ENCODE measurements at regions not wholly inside any gene's neighbourhood (a gene's known extent, or its start where the extent isn't known, plus 50 kb on each side); places are given as distances from the start of the nearest gene placed in this dataset.

- Histone ChIP-seq H3K36me3 (replicated peaks) (no peaks in the 10 kb centered on the region), H3K4me3 (ENCODE audit: low read depth, low read length) (no peak overlapping the region), H3K27ac (no peak overlapping the region), H3K27me3 (replicated peaks) (no peaks in the 10 kb centered on the region)
- DNase-seq, result no peak
- no peak for TF ChIP-seq CTCF (IDR thresholded peaks at IDR 0.05; ENCODE audit: low read depth, low read length, missing control alignments)
- in situ Hi-C loops (cut with HindIII; ENCODE audit: low pct_ligation_motif_present, low sequenced_read_pairs), result no loop called here
These were observed 366.5 kb downstream of the QKI start for GRCh38 chr6:163780994-163781393.

- no peak for TF ChIP-seq CTCF (IDR thresholded peaks at IDR 0.05; ENCODE audit: low read depth, low read length, missing control alignments)
- no peak for DNase-seq
- in situ Hi-C loops (cut with HindIII; ENCODE audit: low pct_ligation_motif_present, low sequenced_read_pairs), result no loop called here
- no peak overlapping the region for H3K4me3 ChIP-seq (ENCODE audit: low read depth, low read length)
- H3K36me3 ChIP-seq (replicated peaks), result no peaks in the 10 kb centered on the region
- H3K27ac ChIP-seq, result no peak overlapping the region
- H3K27me3 ChIP-seq (replicated peaks), result no peaks in the 10 kb centered on the region
These were observed 365.3 kb downstream of the QKI start for GRCh38 chr6:163779727-163780284.

- no peak overlapping the region for H3K4me3 ChIP-seq (ENCODE audit: low read depth, low read length)
- H3K36me3 ChIP-seq (replicated peaks), result no peaks in the 10 kb centered on the region
- no peak for DNase-seq
- in situ Hi-C loops (cut with HindIII; ENCODE audit: low pct_ligation_motif_present, low sequenced_read_pairs), result no loop called here
- no peak for TF ChIP-seq CTCF (IDR thresholded peaks at IDR 0.05; ENCODE audit: low read depth, low read length, missing control alignments)
- no peak overlapping the region for H3K27ac ChIP-seq
- H3K27me3 ChIP-seq (replicated peaks), result no peaks in the 10 kb centered on the region
These were observed 363.2 kb downstream of the QKI start for GRCh38 chr6:163777716-163778115.

GRCh38 chr6:163776906-163777686, 362.6 kb downstream of the QKI start:
- in situ Hi-C loops (cut with HindIII; ENCODE audit: low pct_ligation_motif_present, low sequenced_read_pairs), result no loop called here
- H3K27ac ChIP-seq, result no peak overlapping the region
- no peaks in the 10 kb centered on the region for H3K27me3 ChIP-seq (replicated peaks)
- no peak overlapping the region for H3K4me3 ChIP-seq (ENCODE audit: low read depth, low read length)
- no peak for TF ChIP-seq CTCF (IDR thresholded peaks at IDR 0.05; ENCODE audit: low read depth, low read length, missing control alignments)
- DNase-seq, result no peak
- H3K36me3 ChIP-seq (replicated peaks), result no peaks in the 10 kb centered on the region

GRCh38 chr6:163776196-163776905, 361.8 kb downstream of the QKI start:
- H3K27me3 ChIP-seq (replicated peaks), result no peaks in the 10 kb centered on the region
- TF ChIP-seq CTCF (IDR thresholded peaks at IDR 0.05; ENCODE audit: low read depth, low read length, missing control alignments), result no peak
- H3K36me3 ChIP-seq (replicated peaks), result no peaks in the 10 kb centered on the region
- no peak overlapping the region for H3K27ac ChIP-seq
- no peak overlapping the region for H3K4me3 ChIP-seq (ENCODE audit: low read depth, low read length)
- in situ Hi-C loops (cut with HindIII; ENCODE audit: low pct_ligation_motif_present, low sequenced_read_pairs), result no loop called here
- DNase-seq, result no peak

Data from brain microvascular endothelial cell (primary cell).